Heart right ventricle (tissue), 16 donors: ENCODE measurements at regions not wholly inside any gene's neighbourhood (a gene's known extent, or its start where the extent isn't known, plus 50 kb on each side); places are given as distances from the start of the nearest gene placed in this dataset.

ENCODE experiments used
- ATAC-seq, 8 donors: fragments of 200-7000 bp; cut with Tn5 transposase; one replicate each; pipeline ENCODE4 v1.9.1; 2020; ENCODE audit warnings: mild to moderate bottlenecking in 8 of 8, moderate library complexity in 8 of 8, moderate number of reproducible peaks in 1 of 8
- DNase-seq, 2 donors: peaks; one replicate each; pipeline ENCODE4 v3.0.0-alpha.2; 2020
- H3K27ac ChIP-seq, 10 donors: fragments of 200-600 bp; sonication (generic) in 2 of 10; one replicate each; pipeline versions ENCODE4 v1.5.0 to v1.8.0; 2020 to 2022; ENCODE audit warnings: mild to moderate bottlenecking in 3 of 10
- H3K27me3 ChIP-seq, 7 donors: fragments of 200-600 bp; one replicate each; pipeline ENCODE4 v1.8.0; 2021 to 2022; ENCODE audit warnings: mild to moderate bottlenecking in 2 of 7
- H3K36me3 ChIP-seq, 9 donors: fragments of 200-600 bp; sonication (generic) in 1 of 9; one replicate each; pipeline versions ENCODE4 v1.5.0 to v1.8.0; 2020 to 2022; ENCODE audit warnings: mild to moderate bottlenecking in 2 of 9
- H3K4me1 ChIP-seq, 9 donors: fragments of 200-600 bp; sonication (generic) in 1 of 9; one replicate each; pipeline versions ENCODE4 v1.5.0 to v1.8.0; 2020 to 2022; ENCODE audit warnings: mild to moderate bottlenecking in 4 of 9
- H3K4me3 ChIP-seq, 10 donors: fragments of 200-600 bp; sonication (generic) in 2 of 10; one replicate each; pipeline versions ENCODE4 v1.5.0 to v1.8.0; 2020 to 2022; ENCODE audit warnings: mild to moderate bottlenecking in 7 of 10, moderate library complexity in 2 of 10
- H3K9me3 ChIP-seq, 11 donors: fragments of 200-600 bp in 10 of 11; sonication (generic) in 2 of 11; one replicate each; pipeline versions ENCODE4 v1.5.0 to v1.8.0; 2013 to 2022; ENCODE audit warnings: mild to moderate bottlenecking in 2 of 11, control low read depth in 1 of 11, moderate library complexity in 1 of 11
- CTCF ChIP-seq, 9 donors: fragments of 200-600 bp; sonication (generic) in 2 of 9; IDR thresholded peaks; one replicate each; pipeline versions ENCODE4 v1.5.0 to v1.8.0; 2021 to 2022; ENCODE audit warnings: antibody characterized with exemption in 9 of 9, mild to moderate bottlenecking in 5 of 9, moderate library complexity in 1 of 9
- WGBS, 2 donors: extraction: QIAGEN DNeasy Blood & Tissue Kit; methylation state at CpG; one replicate each; pipeline ENCODE4 v1.1.7; 2013; ENCODE audit warnings: inconsistent platforms in 1 of 2; 5-methylcytosine and 5-hydroxymethylcytosine counted together
- intact Hi-C, 10 donors: fragments of 100-400 bp; cut with DNase I; formaldehyde crosslinking; loops; one replicate each; pipeline versions ENCODE4 v1.11.1 to v1.14.2; 2022
- donor health status: Arrhythmogenic right ventricular cardiomyopathy.
- donor health status: ischemic (EF 13 %, LVEDD 7.1; RV severe dilation, severe dysfunction).
- donor health status: healthy with polysubstance abuse.
- donor health status: DM: no; HTN: yes; CAD: no.
- donor health status: DM: no; HTN: no; CAD: no.
- donor health status: ischemic (EF 25% LVEDD 6.9; RV normal size, moderate dysfunction).
- donor health status: ischemic (EF 25% LVEDD 5.7; RV mildly dilated, moderate dysfunction).
- donor health status: healthy.
- donor health status: DM: yes; HTN: yes; CAD: no.
- donor health status: Ischemic cardiomyopathy.
- donor health status: ischemic (EF 35%, LVEDD 5.7; RV mildly dilated, moderate dysfunction).
- donor health status: nonischemic (EF 11% LVEDD 7.7; RV severe dilation, severe dysfunction).
- donor health status: DM: yes; HTN: yes; CAD: no.
- donor health status: PGD.
- donor health status: ischemic (EF 29% LVEDD 5.4; RV normal size, mild dysfunction).
- donor health status: nonischemic (EF 23%, LVEDD 6.1; RV moderate dilation, normal function).

GRCh38 chr12:115354007-115354890 lies 670.3 kb upstream of the TBX3 start:
- Histone ChIP-seq H3K4me3 (peak overlapping the region in 9 of 10 donors; percentile 7 to 36 (median 14)), H3K27me3 (peaks cover 0 to 6% (median 0%) of the 10 kb centered on the region in 7 donors), H3K36me3 (no peaks in the 10 kb centered on the region), H3K9me3 (peaks cover 0 to 3% (median 0%) of the 10 kb centered on the region in 11 donors), H3K4me1 (peaks cover 0 to 13% (median 0%) of the 10 kb centered on the region in 9 donors), H3K27ac (peak overlapping the region in 7 of 10 donors; percentile 4 to 86 (median 33))
- intact Hi-C loops: no loop called here
- WGBS, 2 donors: 64 to 74% methylated on average over 6 of the region's 6 CpGs
- peak; percentile 43 to 98 (median 74) for ATAC-seq
- TF ChIP-seq CTCF (IDR thresholded peaks at IDR 0.05): no peak
- peak; percentile 18 to 29 for DNase-seq

GRCh38 chr12:115353467-115353866 lies 669.5 kb upstream of the TBX3 start:
- intact Hi-C loops: no loop called here
- H3K4me3 ChIP-seq: no peak overlapping the region
- peaks cover 0 to 13% (median 0%) of the 10 kb centered on the region in 9 donors for H3K4me1 ChIP-seq
- peak overlapping the region in 1 of 10 donors; percentile 86 for H3K27ac ChIP-seq
- peaks cover 0 to 3% (median 0%) of the 10 kb centered on the region in 11 donors for H3K9me3 ChIP-seq
- H3K27me3 ChIP-seq: peaks cover 0 to 6% (median 0%) of the 10 kb centered on the region in 7 donors
- ATAC-seq (no peak), DNase-seq (no peak)
- no peak for TF ChIP-seq CTCF (IDR thresholded peaks at IDR 0.05)
- no peaks in the 10 kb centered on the region for H3K36me3 ChIP-seq
- WGBS, 2 donors: 80 to 89% methylated on average over 1 of the region's 1 CpG

GRCh38 chr12:115351514-115352077 lies 667.6 kb upstream of the TBX3 start:
- H3K4me3 ChIP-seq: no peak overlapping the region
- no peak overlapping the region for H3K27ac ChIP-seq
- peaks cover 0 to 3% (median 0%) of the 10 kb centered on the region in 11 donors for H3K9me3 ChIP-seq
- H3K36me3 ChIP-seq: no peaks in the 10 kb centered on the region
- DNase-seq (no peak), ATAC-seq (no peak)
- H3K4me1 ChIP-seq: peaks cover 0 to 13% (median 0%) of the 10 kb centered on the region in 9 donors
- TF ChIP-seq CTCF (IDR thresholded peaks at IDR 0.05): no peak
- H3K27me3 ChIP-seq: peaks cover 0 to 6% (median 0%) of the 10 kb centered on the region in 7 donors
- intact Hi-C loops: no loop called here
- WGBS, 2 donors: 79 to 80% methylated on average over 5 of the region's 5 CpGs

- no peak for TF ChIP-seq CTCF (IDR thresholded peaks at IDR 0.05)
- intact Hi-C loops: no loop called here
- H3K36me3 ChIP-seq: no peaks in the 10 kb centered on the region
- no peak overlapping the region for H3K27ac ChIP-seq
- 46 to 58% methylated on average over 1 of the region's 1 CpG for WGBS, 2 donors
- DNase-seq (no peak), ATAC-seq (no peak)
- H3K9me3 ChIP-seq: no peaks in the 10 kb centered on the region
- peaks cover 0 to 13% (median 0%) of the 10 kb centered on the region in 9 donors for H3K4me1 ChIP-seq
- H3K4me3 ChIP-seq: no peak overlapping the region
- H3K27me3 ChIP-seq: peaks cover 0 to 5% (median 0%) of the 10 kb centered on the region in 7 donors
Measured at GRCh38 chr12:115349711-115350110, 665.7 kb upstream of the TBX3 start.
